HepG2 (cell line): ENCODE measurements at regions not wholly inside any gene's neighbourhood (a gene's known extent, or its start where the extent isn't known, plus 50 kb on each side); places are given as distances from the start of the nearest gene placed in this dataset.

ENCODE experiments used
- ATAC-seq: fragments of 200-7000 bp; cut with Tn5 transposase; 3 replicates; pipeline ENCODE4 v1.9.1; 2020; ENCODE audit warnings: mild to moderate bottlenecking, moderate library complexity
- BruUV-seq: library from RNA; stranded (reverse); fragments of 400-500 nt; replicated peaks from 2 replicates; lab custom pipeline; 2021; lab: Mats Ljungman, UMichigan
- CTCF ChIA-PET: fragments of 300-600 bp; formaldehyde crosslinking; extraction: SDS; loops from one replicate; lab custom pipeline; 2021; ENCODE audit warnings: low total read pairs, inconsistent platforms, low intra/inter-chr PET ratio; lab: Yijun Ruan, JAX
- POLR2A ChIA-PET: fragments of 350-600 bp; sonication (Branson Sonifier 250); formaldehyde crosslinking; loops from one replicate; lab custom pipeline; 2020; ENCODE audit warnings: antibody characterized with exemption, inconsistent platforms; lab: Yijun Ruan, JAX
- DNase-seq: peaks from one replicate; pipeline ENCODE4 v3.0.0-alpha.2; 2015; ENCODE audit warnings: low spot score
- FAIRE-seq: peaks from 3 replicates; lab custom pipeline; 2011; peaks lifted over from hg19 to GRCh38; lab: Jason Lieb, UNC
- H2AFZ ChIP-seq: one replicate; pipeline ENCODE4 v1.6.1; 2011; ENCODE audit warnings: low read length, inconsistent platforms
- H3K27ac ChIP-seq: fragments of 300-600 bp; 3 replicates; pipeline ENCODE4 v1.8.0; 2011; ENCODE audit warnings: mixed run types, mild to moderate bottlenecking, mixed read lengths, low read length, inconsistent platforms; ENCODE audit not compliant: insufficient read depth; ENCODE audit errors: extremely low read length
- H3K27me3 ChIP-seq, 2 experiments: fragments of 200-600 bp in 1 of 2; 2 replicates in 1 of 2; 3 replicates in 1 of 2; pipeline versions ENCODE4 v1.6.0 to v1.8.0; 2011; ENCODE audit warnings: low read length in 2 of 2, mild to moderate bottlenecking in 2 of 2, moderate library complexity in 2 of 2, inconsistent platforms in 1 of 2; ENCODE audit not compliant: insufficient read depth in 2 of 2, control insufficient read depth in 1 of 2
- H3K36me3 ChIP-seq, 2 experiments: fragments of 200-600 bp in 1 of 2; replicated peaks in 1 of 2; 2 replicates in 1 of 2; 3 replicates in 1 of 2; pipeline versions ENCODE4 v1.5.1 to v1.8.0; 2011; ENCODE audit warnings: low read length in 2 of 2, inconsistent platforms in 1 of 2; ENCODE audit not compliant: insufficient read depth in 2 of 2, control insufficient read depth in 1 of 2
- H3K4me1 ChIP-seq: 2 replicates; pipeline ENCODE4 v1.5.1; 2012; ENCODE audit warnings: low read length, inconsistent platforms; ENCODE audit not compliant: insufficient read depth
- H3K4me2 ChIP-seq: 2 replicates; pipeline ENCODE4 v1.6.0; 2011; ENCODE audit warnings: low read depth, low read length, inconsistent platforms
- H3K4me3 ChIP-seq, 3 experiments: fragments of 200-600 bp in 1 of 3; sonication (generic), shearing (Covaris generic) in 1 of 3; replicated peaks in 1 of 3; 2 replicates each; pipeline ENCODE4 v1.5.1; 2011 to 2016; ENCODE audit warnings: low read length in 3 of 3, inconsistent platforms in 2 of 3, low read depth in 2 of 3, mild to moderate bottlenecking in 2 of 3, control low read depth in 1 of 3, mixed read lengths in 1 of 3; ENCODE audit not compliant: insufficient read depth in 1 of 3
- H3K79me2 ChIP-seq: one replicate; pipeline ENCODE4 v1.6.1; 2011; ENCODE audit warnings: low read length, inconsistent platforms; ENCODE audit not compliant: insufficient read depth
- H3K9ac ChIP-seq: 2 replicates; pipeline ENCODE4 v1.6.0; 2011; ENCODE audit warnings: mild to moderate bottlenecking, low read depth, low read length, inconsistent platforms; ENCODE audit not compliant: insufficient read depth
- H3K9me3 ChIP-seq: 2 replicates; pipeline ENCODE4 v1.5.1; 2012; ENCODE audit warnings: mild to moderate bottlenecking, low read length
- H4K20me1 ChIP-seq: 2 replicates; pipeline ENCODE4 v1.6.0; 2011; ENCODE audit warnings: inconsistent platforms, mild to moderate bottlenecking, low read length, moderate library complexity; ENCODE audit not compliant: insufficient read depth
- ARHGAP35 ChIP-seq: sonication (generic); formaldehyde crosslinking; IDR thresholded peaks from 2 replicates; pipeline ENCODE4 v1.9.0; 2022; ENCODE audit warnings: mild to moderate bottlenecking, inconsistent platforms, moderate library complexity, missing genetic modification reagents, borderline replicate concordance
- CENPBD1 ChIP-seq: sonication (generic); formaldehyde crosslinking; IDR thresholded peaks from 2 replicates; pipeline ENCODE4 v1.8.0; 2022; ENCODE audit warnings: missing genetic modification reagents, low read depth, mild to moderate bottlenecking, borderline replicate concordance
- FOXA1 ChIP-seq, 2 experiments: fragments of 450-650 bp in 1 of 2; sonication (generic) in 1 of 2; formaldehyde crosslinking in 1 of 2; IDR thresholded peaks; 2 replicates each; pipeline versions ENCODE4 v1.4.0 to v1.6.1; 2016 to 2020; ENCODE audit warnings: missing genetic modification reagents in 1 of 2
- ISX ChIP-seq: sonication (generic); formaldehyde crosslinking; conservative IDR thresholded peaks from 2 replicates; pipeline ENCODE4 v1.5.0; 2020; ENCODE audit warnings: missing genetic modification reagents
- MTA3 ChIP-seq: sonication (generic); formaldehyde crosslinking; IDR thresholded peaks from 2 replicates; pipeline ENCODE4 v1.4.0; 2020; ENCODE audit warnings: missing genetic modification reagents
- NFRKB ChIP-seq: fragments of 450-650 bp; IDR thresholded peaks from 2 replicates; pipeline ENCODE4 v1.6.1; 2017
- NKX3-1 ChIP-seq: sonication (generic); formaldehyde crosslinking; IDR thresholded peaks from 2 replicates; pipeline ENCODE4 v1.5.0; 2020; ENCODE audit warnings: missing genetic modification reagents
- PBX3 ChIP-seq: sonication (generic); formaldehyde crosslinking; IDR thresholded peaks from 2 replicates; pipeline ENCODE4 v1.8.1; 2023; ENCODE audit warnings: missing genetic modification reagents, inconsistent platforms, borderline replicate concordance
- RELA ChIP-seq: sonication (generic); formaldehyde crosslinking; IDR thresholded peaks from 2 replicates; pipeline ENCODE4 v1.4.0; 2020; ENCODE audit warnings: missing genetic modification reagents
- SP140L ChIP-seq: sonication (generic); formaldehyde crosslinking; IDR thresholded peaks from 2 replicates; pipeline ENCODE4 v1.4.0; 2020; ENCODE audit warnings: missing genetic modification reagents, borderline replicate concordance
- ZBTB8A ChIP-seq: sonication (generic); formaldehyde crosslinking; IDR thresholded peaks from 2 replicates; pipeline ENCODE4 v1.4.0; 2020; ENCODE audit warnings: mild to moderate bottlenecking, low read depth, missing genetic modification reagents, borderline replicate concordance
- ZNF382 ChIP-seq: sonication (generic); formaldehyde crosslinking; IDR thresholded peaks from 2 replicates; pipeline ENCODE4 v1.5.0; 2020; ENCODE audit warnings: missing genetic modification reagents, mild to moderate bottlenecking, borderline replicate concordance
- ZNF780A ChIP-seq: sonication (generic); formaldehyde crosslinking; IDR thresholded peaks from 2 replicates; pipeline ENCODE4 v1.8.0; 2022; ENCODE audit warnings: mild to moderate bottlenecking, missing genetic modification reagents, moderate library complexity
- ZNF782 ChIP-seq: sonication (generic); formaldehyde crosslinking; IDR thresholded peaks from 2 replicates; pipeline ENCODE4 v1.4.0; 2020; ENCODE audit warnings: missing genetic modification reagents, mild to moderate bottlenecking, borderline replicate concordance
- WGBS: methylation state at CpG from one replicate; pipeline ENCODE4 v1.1.6; 2017; ENCODE audit warnings: low lambda C conversion rate; 5-methylcytosine and 5-hydroxymethylcytosine counted together
- in situ Hi-C: cut with HindIII; loops from 2 replicates; pipeline ENCODE4 v1.10.0; 2017; ENCODE audit warnings: low pct_unique_long_range_greater_than_20kb; ENCODE audit not compliant: extremely low pct_ligation_motif_present
- intact Hi-C: fragments of 100-400 bp; cut with micrococcal nuclease; formaldehyde crosslinking; loops from one replicate; pipeline ENCODE4 v1.10.0; 2022; ENCODE audit not compliant: unreplicated experiment
- TF ChIP-seq, protein P1 (sequence below): sonication (generic); formaldehyde crosslinking; IDR thresholded peaks from 2 replicates; pipeline ENCODE4 v1.4.0; 2020; ENCODE audit warnings: missing genetic modification reagents

DNA sequence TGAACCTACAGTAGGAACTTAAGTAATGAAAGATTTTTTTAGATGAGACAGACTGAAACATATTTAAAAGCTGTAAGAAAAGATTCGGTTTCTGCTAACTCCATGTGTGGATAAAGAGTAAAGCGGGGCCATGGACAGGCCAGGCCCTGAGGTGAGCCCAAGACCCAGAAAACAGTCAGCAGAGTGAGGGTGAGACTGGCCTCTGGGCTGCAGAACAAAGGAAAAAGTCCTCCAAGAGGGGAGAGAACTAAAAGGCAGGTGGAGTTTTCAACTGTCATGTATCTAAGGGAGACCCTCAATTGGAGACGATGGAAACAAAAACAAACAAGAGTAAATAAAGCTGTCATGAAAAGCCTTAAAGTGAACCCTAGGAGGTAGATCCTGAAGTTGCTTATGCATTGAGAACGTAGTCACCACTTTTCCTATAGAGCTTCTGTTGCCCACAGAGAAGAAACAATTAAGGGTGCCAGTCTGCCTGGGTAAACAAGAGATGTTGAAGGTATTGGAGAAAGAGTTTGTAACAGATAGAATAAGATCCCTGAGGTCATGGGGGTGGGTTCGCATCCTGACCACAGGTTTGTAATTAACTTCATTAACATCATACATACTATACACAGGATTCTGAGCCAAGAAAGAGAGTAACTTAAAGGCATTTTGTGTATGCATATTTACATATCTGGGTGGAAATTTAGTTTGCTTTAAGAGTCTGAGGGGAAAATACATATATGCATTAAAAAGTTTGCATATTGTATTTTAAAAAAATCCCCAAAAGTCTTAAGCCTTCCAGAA lies 268.7 kb upstream of the PDE3A start:
- CTCF ChIA-PET: no interaction called here
- ATAC-seq: no peak
- Histone ChIP-seq H3K79me2 (no peaks in the 10 kb centered on the region), H4K20me1 (no peaks in the 10 kb centered on the region), H3K4me2 (no peak overlapping the region), H3K4me1 (no peaks in the 10 kb centered on the region), H3K9ac (no peak overlapping the region), H2AFZ (no peak overlapping the region), H3K9me3 (no peaks in the 10 kb centered on the region), H3K36me3 (no peaks in the 10 kb centered on the region), H3K27me3 (no peaks in the 10 kb centered on the region), H3K27ac (no peak overlapping the region), H3K4me3 (no peak overlapping the region)
- no peak for FAIRE-seq
- DNase-seq: no peak
- no peak for TF ChIP-seq ZBTB8A (CRISPR knock-in tag)
- TF ChIP-seq ZNF782 (CRISPR knock-in tag): no peak
- no peak for TF ChIP-seq PBX3
- TF ChIP-seq NFRKB: no peak
- TF ChIP-seq RELA (CRISPR knock-in tag): no peak
- TF ChIP-seq, protein P1, sequence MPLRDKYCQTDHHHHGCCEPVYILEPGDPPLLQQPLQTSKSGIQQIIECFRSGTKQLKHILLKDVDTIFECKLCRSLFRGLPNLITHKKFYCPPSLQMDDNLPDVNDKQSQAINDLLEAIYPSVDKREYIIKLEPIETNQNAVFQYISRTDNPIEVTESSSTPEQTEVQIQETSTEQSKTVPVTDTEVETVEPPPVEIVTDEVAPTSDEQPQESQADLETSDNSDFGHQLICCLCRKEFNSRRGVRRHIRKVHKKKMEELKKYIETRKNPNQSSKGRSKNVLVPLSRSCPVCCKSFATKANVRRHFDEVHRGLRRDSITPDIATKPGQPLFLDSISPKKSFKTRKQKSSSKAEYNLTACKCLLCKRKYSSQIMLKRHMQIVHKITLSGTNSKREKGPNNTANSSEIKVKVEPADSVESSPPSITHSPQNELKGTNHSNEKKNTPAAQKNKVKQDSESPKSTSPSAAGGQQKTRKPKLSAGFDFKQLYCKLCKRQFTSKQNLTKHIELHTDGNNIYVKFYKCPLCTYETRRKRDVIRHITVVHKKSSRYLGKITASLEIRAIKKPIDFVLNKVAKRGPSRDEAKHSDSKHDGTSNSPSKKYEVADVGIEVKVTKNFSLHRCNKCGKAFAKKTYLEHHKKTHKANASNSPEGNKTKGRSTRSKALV (CRISPR knock-in tag): no peak
- TF ChIP-seq MTA3 (CRISPR knock-in tag): no peak
- no peak for TF ChIP-seq ZNF382 (CRISPR knock-in tag)
- no peak for TF ChIP-seq NKX3-1 (CRISPR knock-in tag)
- TF ChIP-seq FOXA1 (IDR thresholded peaks at IDR 0.05): no peak
- TF ChIP-seq FOXA1 (CRISPR knock-in tag; IDR thresholded peaks at IDR 0.05): no peak
- no peak for TF ChIP-seq CENPBD1 (CRISPR knock-in tag)
- TF ChIP-seq ARHGAP35 (CRISPR knock-in tag): no peak
- no peak for TF ChIP-seq SP140L (CRISPR knock-in tag)
- no peak for TF ChIP-seq ISX (CRISPR knock-in tag)
- TF ChIP-seq ZNF780A (CRISPR knock-in tag): no peak
- in situ Hi-C loops (no loop called here), intact Hi-C loops (no loop called here)
- WGBS: 3% methylated on average over 5 of the region's 5 CpGs
- POLR2A ChIA-PET: no interaction called here
- no TSS peak for BruUV-seq
